WTC11 (cell line): ENCODE measurements at regions not wholly inside any gene's neighbourhood (a gene's known extent, or its start where the extent isn't known, plus 50 kb on each side); places are given as distances from the start of the nearest gene placed in this dataset.

Source experiments
- ATAC-seq: fragments of 200-7000 bp; cut with Tn5 transposase; 2 replicates; pipeline ENCODE4 v1.10.0; 2021; ENCODE audit warnings: mild to moderate bottlenecking, moderate library complexity
- CTCF ChIA-PET: fragments of 300-600 bp; sonication (Branson Sonifier 250); formaldehyde crosslinking; loops from one replicate; lab custom pipeline; 2021; ENCODE audit warnings: antibody characterized with exemption; lab: Charles Lee
- POLR2A ChIA-PET: fragments of 350-600 bp; sonication (Branson Sonifier 250); formaldehyde crosslinking; loops from one replicate; lab custom pipeline; 2021; ENCODE audit warnings: antibody characterized with exemption; lab: Charles Lee
- DNase-seq: peaks from one replicate; pipeline ENCODE4 v3.0.0; 2021; ENCODE audit warnings: low spot score
- H3K27ac Mint-ChIP-seq: 2 replicates; pipeline ENCODE4 v1.8.0; 2021; ENCODE audit warnings: mixed read lengths
- H3K27me3 Mint-ChIP-seq: 2 replicates; pipeline ENCODE4 v1.8.0; 2021; ENCODE audit warnings: low read depth, mild to moderate bottlenecking, moderate library complexity, mixed read lengths
- H3K36me3 Mint-ChIP-seq: 2 replicates; pipeline ENCODE4 v1.8.0; 2021; ENCODE audit warnings: mixed read lengths
- H3K4me1 Mint-ChIP-seq: 2 replicates; pipeline ENCODE4 v1.8.0; 2022; ENCODE audit warnings: mixed read lengths
- H3K4me3 Mint-ChIP-seq: 2 replicates; pipeline ENCODE4 v1.8.0; 2021; ENCODE audit warnings: mild to moderate bottlenecking, moderate library complexity, mixed read lengths
- H3K9me3 Mint-ChIP-seq: 2 replicates; pipeline ENCODE4 v1.8.0; 2021; ENCODE audit warnings: mixed read lengths
- ARID4B ChIP-seq: sonication (generic); formaldehyde crosslinking; IDR thresholded peaks from 2 replicates; pipeline ENCODE4 v1.8.0; 2023; ENCODE audit warnings: missing genetic modification reagents, mild to moderate bottlenecking, borderline replicate concordance
- CREB1 ChIP-seq: sonication (generic); formaldehyde crosslinking; IDR thresholded peaks from 2 replicates; pipeline ENCODE4 v1.8.0; 2023; ENCODE audit warnings: mild to moderate bottlenecking, missing genetic modification reagents
- CREM ChIP-seq: sonication (generic); formaldehyde crosslinking; IDR thresholded peaks from 2 replicates; pipeline ENCODE4 v1.8.1; 2022; ENCODE audit warnings: mild to moderate bottlenecking, missing genetic modification reagents, moderate library complexity
- ETV6 ChIP-seq: sonication (generic); formaldehyde crosslinking; IDR thresholded peaks from 2 replicates; pipeline ENCODE4 v1.8.1; 2022; ENCODE audit warnings: mild to moderate bottlenecking, missing genetic modification reagents
- FOXP1 ChIP-seq: sonication (generic); formaldehyde crosslinking; IDR thresholded peaks from 2 replicates; pipeline ENCODE4 v1.8.0; 2022; ENCODE audit warnings: missing genetic modification reagents, mild to moderate bottlenecking, moderate library complexity, borderline replicate concordance
- GRHL2 ChIP-seq: fragments of 250-450 bp; sonication (Bioruptor Pico); IDR thresholded peaks from 2 replicates; pipeline ENCODE4 v1.8.0; 2022; ENCODE audit warnings: mild to moderate bottlenecking, moderate library complexity; ENCODE audit not compliant: insufficient replicate concordance, severe bottlenecking
- GTF2I ChIP-seq: fragments of 250-450 bp; sonication (Bioruptor Pico); conservative IDR thresholded peaks from 2 replicates; pipeline ENCODE4 v1.4.0; 2021; ENCODE audit warnings: mild to moderate bottlenecking
- IRF2 ChIP-seq: sonication (generic); formaldehyde crosslinking; IDR thresholded peaks from 2 replicates; pipeline ENCODE4 v1.8.0; 2022; ENCODE audit warnings: low read depth, missing genetic modification reagents, borderline replicate concordance
- JUN ChIP-seq: sonication (generic); formaldehyde crosslinking; IDR thresholded peaks from 2 replicates; pipeline ENCODE4 v1.8.0; 2023; ENCODE audit warnings: mild to moderate bottlenecking, missing genetic modification reagents
- KAT7 ChIP-seq: sonication (generic); formaldehyde crosslinking; IDR thresholded peaks from 2 replicates; pipeline ENCODE4 v1.8.1; 2023; ENCODE audit warnings: missing genetic modification reagents, mild to moderate bottlenecking, borderline replicate concordance
- MYBL2 ChIP-seq: sonication (generic); formaldehyde crosslinking; IDR thresholded peaks from 2 replicates; pipeline ENCODE4 v1.8.1; 2023; ENCODE audit warnings: mild to moderate bottlenecking, moderate library complexity, missing genetic modification reagents
- NFATC4 ChIP-seq: fragments of 250-450 bp; sonication (Bioruptor Pico); IDR thresholded peaks from 2 replicates; pipeline ENCODE4 v1.9.0; 2021; ENCODE audit warnings: mild to moderate bottlenecking
- NR2C2 ChIP-seq: sonication (generic); formaldehyde crosslinking; IDR thresholded peaks from 2 replicates; pipeline ENCODE4 v1.8.0; 2022; ENCODE audit warnings: mild to moderate bottlenecking, missing genetic modification reagents
- RORB ChIP-seq: fragments of 250-450 bp; sonication (Bioruptor Pico); IDR thresholded peaks from 2 replicates; pipeline ENCODE4 v1.9.0; 2021; ENCODE audit warnings: mild to moderate bottlenecking
- SP1 ChIP-seq: sonication (generic); formaldehyde crosslinking; conservative IDR thresholded peaks from 2 replicates; pipeline ENCODE4 v1.8.1; 2022; ENCODE audit warnings: missing genetic modification reagents
- ZBTB21 ChIP-seq: sonication (generic); formaldehyde crosslinking; IDR thresholded peaks from 2 replicates; pipeline ENCODE4 v1.8.1; 2023; ENCODE audit warnings: mild to moderate bottlenecking, missing genetic modification reagents, borderline replicate concordance
- ZMAT4 ChIP-seq: fragments of 250-450 bp; sonication (Bioruptor Pico); IDR thresholded peaks from 2 replicates; pipeline ENCODE4 v1.9.0; 2021; ENCODE audit warnings: mild to moderate bottlenecking
- TF ChIP-seq, protein P1 (sequence below): sonication (generic); formaldehyde crosslinking; IDR thresholded peaks from 2 replicates; pipeline ENCODE4 v1.8.1; 2023; ENCODE audit warnings: mild to moderate bottlenecking, missing genetic modification reagents
- TF ChIP-seq, protein P2 (sequence below): sonication (generic); formaldehyde crosslinking; conservative IDR thresholded peaks from 2 replicates; pipeline ENCODE4 v1.8.1; 2022; ENCODE audit warnings: mild to moderate bottlenecking, missing genetic modification reagents

DNA sequence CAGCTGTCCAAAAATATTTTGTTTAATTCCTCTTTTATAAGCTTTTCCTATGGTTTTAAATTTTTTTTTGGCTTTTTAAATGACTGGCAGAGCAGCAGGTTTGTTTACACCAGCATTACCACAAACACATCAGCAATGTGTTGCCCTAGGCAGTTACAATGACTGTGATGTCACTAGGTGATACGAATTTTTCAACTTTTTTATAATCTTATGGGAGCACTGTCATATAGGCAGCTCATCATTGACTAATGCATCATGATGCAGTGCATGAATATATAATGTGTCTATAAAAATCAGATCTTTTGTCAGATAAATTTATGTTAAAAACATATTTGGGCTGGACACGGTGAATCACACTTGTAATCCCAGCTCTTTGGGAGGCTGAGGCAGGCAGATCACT lies 231.6 kb upstream of the SLIT2 start (continued):
- TF ChIP-seq ARID4B (CRISPR knock-in tag) (no peak), FOXP1 (CRISPR knock-in tag) (no peak), RORB (no peak), ETV6 (CRISPR knock-in tag) (no peak), JUN (CRISPR knock-in tag) (no peak)
- TF ChIP-seq, protein P1, sequence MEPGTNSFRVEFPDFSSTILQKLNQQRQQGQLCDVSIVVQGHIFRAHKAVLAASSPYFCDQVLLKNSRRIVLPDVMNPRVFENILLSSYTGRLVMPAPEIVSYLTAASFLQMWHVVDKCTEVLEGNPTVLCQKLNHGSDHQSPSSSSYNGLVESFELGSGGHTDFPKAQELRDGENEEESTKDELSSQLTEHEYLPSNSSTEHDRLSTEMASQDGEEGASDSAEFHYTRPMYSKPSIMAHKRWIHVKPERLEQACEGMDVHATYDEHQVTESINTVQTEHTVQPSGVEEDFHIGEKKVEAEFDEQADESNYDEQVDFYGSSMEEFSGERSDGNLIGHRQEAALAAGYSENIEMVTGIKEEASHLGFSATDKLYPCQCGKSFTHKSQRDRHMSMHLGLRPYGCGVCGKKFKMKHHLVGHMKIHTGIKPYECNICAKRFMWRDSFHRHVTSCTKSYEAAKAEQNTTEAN (CRISPR knock-in tag) = no peak

- no peak for TF ChIP-seq ZBTB21 (CRISPR knock-in tag)
- TF ChIP-seq GTF2I (CRISPR knock-in tag) = no peak
- TF ChIP-seq, protein P2, sequence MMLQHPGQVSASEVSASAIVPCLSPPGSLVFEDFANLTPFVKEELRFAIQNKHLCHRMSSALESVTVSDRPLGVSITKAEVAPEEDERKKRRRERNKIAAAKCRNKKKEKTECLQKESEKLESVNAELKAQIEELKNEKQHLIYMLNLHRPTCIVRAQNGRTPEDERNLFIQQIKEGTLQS = no peak
- TF ChIP-seq NR2C2 (CRISPR knock-in tag) = no peak
- TF ChIP-seq CREB1 (CRISPR knock-in tag) = no peak
- TF ChIP-seq GRHL2 (CRISPR knock-in tag) = no peak
- TF ChIP-seq, all 79 proteins: peak for 0
- CTCF ChIA-PET = no interaction called here
- Mint-ChIP-seq H3K27ac (no peak overlapping the region), H3K4me3 (no peak overlapping the region), H3K4me1 (no peaks in the 10 kb centered on the region), H3K27me3 (no peaks in the 10 kb centered on the region), H3K36me3 (peaks cover 6% of the 10 kb centered on the region), H3K9me3 (peaks cover 18% of the 10 kb centered on the region)
- DNase-seq (no peak), ATAC-seq (no peak)
- POLR2A ChIA-PET = no interaction called here
Observed at GRCh38 chr4:20019310-20020015, 232.2 kb upstream of the SLIT2 start.

- DNase-seq = no peak
- no peak overlapping the region for H3K4me3 Mint-ChIP-seq
- no peaks in the 10 kb centered on the region for H3K4me1 Mint-ChIP-seq
- H3K27ac Mint-ChIP-seq = no peak overlapping the region
- CTCF ChIA-PET = no interaction called here
- POLR2A ChIA-PET = no interaction called here
- ATAC-seq = no peak
- no peaks in the 10 kb centered on the region for H3K36me3 Mint-ChIP-seq
- H3K27me3 Mint-ChIP-seq = no peaks in the 10 kb centered on the region
- H3K9me3 Mint-ChIP-seq = peaks cover 6% of the 10 kb centered on the region; the same call in 1 of the 2 replicates
- TF ChIP-seq MYBL2 (CRISPR knock-in tag) = no peak
- TF ChIP-seq KAT7 (CRISPR knock-in tag) = no peak
- TF ChIP-seq NFATC4 (CRISPR knock-in tag) = no peak
- no peak for TF ChIP-seq SP1 (CRISPR knock-in tag)
- no peak for TF ChIP-seq GTF2I (CRISPR knock-in tag)
- TF ChIP-seq ZMAT4 (CRISPR knock-in tag) = no peak
- no peak for TF ChIP-seq GRHL2 (CRISPR knock-in tag)
- TF ChIP-seq ZBTB21 (CRISPR knock-in tag) = no peak
- no peak for TF ChIP-seq IRF2 (CRISPR knock-in tag)
- TF ChIP-seq CREM (CRISPR knock-in tag) = no peak
Observed at GRCh38 chr4:20017777-20018115, 234.0 kb upstream of the SLIT2 start.
